Posterior cingulate gyrus (tissue), 11 donors: ENCODE measurements at regions not wholly inside any gene's neighbourhood (a gene's known extent, or its start where the extent isn't known, plus 50 kb on each side); places are given as distances from the start of the nearest gene placed in this dataset.
"Not testable (repeated sequence)": the region's sequence is repeated elsewhere in the genome, so short reads cannot be mapped to it uniquely, and the experiment has no call there.

Experiments used
- DNase-seq, 10 donors: peaks; one replicate each; pipeline versions ENCODE4 v3.0.0 to v3.0.0-alpha.2; 2020 to 2021; ENCODE audit warnings: mixed read lengths in 3 of 10
- intact Hi-C: fragments of 100-400 bp; cut with DNase I; formaldehyde crosslinking; loops from one replicate; pipeline ENCODE4 v1.15.1; 2023

GRCh38 chr1:21385022-21385421, 54.9 kb upstream of the NBPF3 start:
- intact Hi-C loops = no loop called here
- no peak for DNase-seq

DNA sequence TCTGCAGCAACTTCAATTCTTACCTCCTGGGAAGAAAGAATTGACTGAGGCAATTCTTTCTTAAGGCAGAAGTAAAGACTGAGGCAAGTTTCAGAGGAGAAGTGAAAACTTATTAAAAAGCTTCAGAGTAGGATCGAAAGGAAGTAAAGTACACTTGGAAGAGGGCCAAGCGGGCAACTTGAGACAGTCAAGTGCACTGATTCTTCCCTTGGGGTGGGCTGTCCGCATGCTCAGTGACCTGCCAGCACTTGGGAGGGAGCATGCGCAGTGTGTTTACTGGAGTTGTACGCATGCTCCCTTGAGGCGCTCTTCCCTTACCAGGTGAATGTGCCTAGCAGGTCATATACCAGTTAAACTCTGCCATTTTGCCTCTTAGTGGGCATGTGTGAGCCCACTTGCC, 55.3 kb upstream of the NBPF3 start:
- no peak for DNase-seq
- intact Hi-C loops = no loop called here

DNA sequence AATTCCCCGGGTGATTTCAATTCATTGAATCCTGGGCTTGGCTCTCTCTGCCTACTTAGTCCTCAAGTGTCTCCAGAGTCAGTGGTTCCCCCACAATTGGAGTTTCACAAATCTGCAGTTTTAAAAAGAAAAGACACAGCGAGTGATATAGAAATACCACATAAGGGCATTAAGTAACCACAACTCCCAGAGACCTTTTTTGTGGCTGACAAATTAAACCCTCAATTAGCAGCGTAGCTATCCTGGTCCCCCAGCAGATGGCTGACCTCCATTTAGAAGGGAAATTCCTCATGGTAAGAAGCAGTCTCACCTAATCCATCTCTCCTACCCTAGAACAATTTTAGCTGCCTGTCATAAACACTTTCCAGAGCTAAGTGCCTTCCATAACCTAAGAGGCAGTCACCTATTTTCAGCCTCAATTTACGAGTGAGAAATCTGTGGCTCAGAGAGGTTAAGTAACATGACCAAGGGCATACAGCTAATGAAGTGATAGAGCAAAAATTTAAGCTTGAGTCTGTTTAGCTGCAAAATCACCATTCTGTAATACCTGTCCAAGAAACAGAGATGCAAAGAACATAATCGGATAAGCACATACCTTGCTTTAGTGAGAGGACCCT, 56.0 kb upstream of the NBPF3 start:
- intact Hi-C loops = no loop called here
- no peak for DNase-seq

GRCh38 chr1:21381354-21381753, 58.6 kb upstream of the NBPF3 start:
- intact Hi-C loops = no loop called here

DNA sequence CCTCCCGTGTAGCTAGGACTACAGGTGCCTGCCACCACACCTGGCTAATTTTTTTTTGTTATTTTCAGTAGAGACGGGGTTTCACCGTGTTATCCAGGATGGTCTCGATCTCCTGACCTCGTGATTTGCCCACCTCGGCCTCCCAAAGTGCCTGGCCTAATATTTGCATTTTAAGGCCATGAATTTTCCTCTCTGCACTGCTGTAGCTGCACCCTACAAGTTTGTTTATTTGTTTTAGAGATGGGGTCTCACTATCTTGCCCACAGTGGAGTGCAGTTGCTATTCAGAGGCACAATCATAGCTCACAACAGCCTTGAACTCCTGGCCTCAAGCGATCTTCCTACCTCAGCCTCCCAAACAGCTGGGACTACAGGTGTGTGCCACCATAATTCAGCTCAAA, 59.8 kb upstream of the NBPF3 start:
- intact Hi-C loops, DNase-seq: not testable (repeated sequence)

More at GRCh38 chr1:21381354-21381753, 58.6 kb upstream of the NBPF3 start:
- no peak for DNase-seq

- intact Hi-C loops = loop anchor here (10.0 kb wide), 1 partner anchor 585 kb away; no protein-coding TSS in a partner anchor
- DNase-seq = no peak
These were observed 60.4 kb upstream of the NBPF3 start for GRCh38 chr1:21379571-21379970.

DNA sequence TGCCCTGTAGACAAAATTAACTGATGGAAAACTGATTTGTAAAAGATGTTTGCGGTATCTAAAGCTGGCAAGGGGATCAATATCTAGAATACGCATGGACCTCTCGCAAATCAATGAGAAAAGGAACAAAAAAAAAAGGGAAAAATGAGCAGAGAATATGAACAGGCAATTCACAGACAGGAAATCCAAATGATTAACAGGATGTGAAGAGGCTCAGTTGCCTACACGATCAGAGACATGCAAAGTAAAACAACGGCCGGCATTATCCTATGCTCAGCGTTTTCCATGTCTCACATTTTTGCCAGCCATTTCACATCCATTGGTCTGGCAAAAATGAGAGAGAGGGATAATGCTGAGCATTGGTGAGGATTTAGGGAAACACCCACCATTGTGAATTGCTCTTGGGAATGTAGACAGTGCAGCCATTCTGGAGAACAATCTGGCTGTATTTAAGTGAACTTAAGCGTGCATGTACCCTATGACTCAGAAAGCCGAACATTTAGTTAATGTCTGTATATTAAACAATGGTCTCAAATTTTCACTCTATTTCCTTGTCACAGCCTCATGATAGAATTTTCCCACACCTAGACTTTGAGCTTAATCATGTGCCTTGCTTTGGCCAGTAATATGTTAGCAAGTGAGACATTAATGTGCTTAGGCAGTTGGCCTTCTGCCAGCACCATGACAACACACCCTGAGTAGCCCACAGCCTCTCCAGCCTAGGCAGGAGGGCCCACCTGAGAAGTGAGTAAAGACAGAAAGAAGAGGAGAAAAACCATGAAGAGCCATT, 61.0 kb upstream of the NBPF3 start:
- no peak for DNase-seq
- intact Hi-C loops = loop anchor here (10.0 kb wide), 1 partner anchor 586 kb away; no protein-coding TSS in a partner anchor

GRCh38 chr1:21372383-21372782, 67.6 kb upstream of the NBPF3 start:
- no peak for DNase-seq
- intact Hi-C loops = loop anchor here (10.0 kb wide), 1 partner anchor 592 kb away; no protein-coding TSS in a partner anchor

- no peak for DNase-seq
- intact Hi-C loops = loop anchor here (1.0 to 10.0 kb wide), 3 partner anchors 65 to 595 kb away; no protein-coding TSS in a partner anchor
These were observed 70.0 kb upstream of the NBPF3 start for GRCh38 chr1:21369905-21370304.

- intact Hi-C loops = loop anchor here (1.0 to 10.0 kb wide), 3 partner anchors 64 to 136 kb away; no protein-coding TSS in a partner anchor
- DNase-seq = peak; percentile 66 to 98 (median 84)
These were observed 71.2 kb upstream of the NBPF3 start for GRCh38 chr1:21368515-21369289.

DNA sequence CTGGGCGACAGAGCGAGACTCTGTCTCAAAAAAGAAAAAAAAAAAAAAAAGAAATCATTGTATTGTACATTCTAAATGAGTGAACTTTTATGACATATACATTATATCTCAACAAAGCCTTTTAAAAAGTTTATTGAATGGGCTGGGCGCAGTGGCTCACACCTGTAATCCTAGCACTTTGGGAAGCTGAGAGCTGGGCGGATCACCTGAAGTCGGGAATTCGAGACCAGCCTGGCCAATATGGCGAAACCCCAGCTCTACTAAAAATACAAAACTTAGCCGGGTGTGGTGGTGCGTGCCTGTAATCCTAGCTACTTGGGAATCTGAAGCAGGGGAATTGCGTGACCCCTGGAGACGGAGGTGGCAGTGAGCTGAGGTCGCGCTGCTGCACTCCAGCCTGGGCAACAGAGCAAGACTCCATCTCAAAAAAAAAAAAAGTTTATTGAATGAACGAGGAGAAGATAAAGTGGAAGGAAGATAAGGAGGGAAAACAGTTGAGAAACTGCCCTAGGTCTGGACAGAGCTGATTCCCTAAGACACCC, 71.9 kb upstream of the NBPF3 start:
- not testable (repeated sequence) for DNase-seq
- intact Hi-C loops = loop anchor here (1.0 to 10.0 kb wide), 3 partner anchors 63 to 136 kb away; no protein-coding TSS in a partner anchor

DNA sequence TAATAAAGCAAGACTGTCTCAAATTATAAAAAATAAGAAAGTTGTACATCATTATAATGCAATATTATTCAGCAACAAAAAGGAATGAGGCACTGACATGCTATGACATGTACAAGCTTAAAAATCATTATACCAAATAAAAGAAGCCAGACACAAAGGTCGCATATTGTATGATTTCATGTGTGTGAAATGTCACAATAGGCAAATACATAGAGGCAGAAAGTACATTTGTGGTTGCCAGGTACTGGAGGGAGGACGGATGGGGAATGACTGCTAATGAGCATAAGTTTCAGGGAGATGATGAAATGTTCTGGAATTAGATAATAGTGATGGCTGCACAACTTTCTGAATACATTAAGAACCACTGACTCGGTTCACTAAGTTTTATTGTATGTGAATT, 73.6 kb upstream of the NBPF3 start:
- intact Hi-C loops = loop anchor here (10.0 kb wide), 1 partner anchor 61 kb away; no protein-coding TSS in a partner anchor
- DNase-seq = no peak

DNA sequence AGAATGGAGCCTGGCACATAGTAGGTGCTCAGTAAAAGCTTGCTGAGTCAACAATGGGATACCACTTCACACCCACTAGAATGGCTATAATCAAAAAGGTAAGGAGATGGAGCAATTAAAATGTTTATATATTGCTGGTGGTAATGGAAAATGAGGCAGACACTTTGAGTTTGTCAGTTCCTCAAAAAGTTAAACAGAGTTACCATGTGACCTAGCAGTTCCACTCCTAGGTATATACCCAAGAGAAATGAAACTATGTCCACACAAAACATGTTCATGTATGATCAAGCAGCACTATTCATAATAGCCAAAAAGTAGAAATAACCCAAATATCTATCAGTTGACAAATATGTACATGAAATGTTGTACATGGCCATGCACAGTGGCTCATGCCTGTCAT, 74.8 kb upstream of the ECE1 start:
- intact Hi-C loops = loop anchor here (10.0 kb wide), 1 partner anchor 60 kb away; no protein-coding TSS in a partner anchor
- no peak for DNase-seq

GRCh38 chr1:21362096-21362495, 71.8 kb upstream of the ECE1 start:
- intact Hi-C loops = loop anchor here (10.0 kb wide), 1 partner anchor 57 kb away; no protein-coding TSS in a partner anchor
- DNase-seq = peak in 6 of 10 donors; percentile 35 to 91 (median 44)

GRCh38 chr1:21361506-21361905, 71.2 kb upstream of the ECE1 start:
- intact Hi-C loops = loop anchor here (10.0 kb wide), 1 partner anchor 57 kb away; no protein-coding TSS in a partner anchor

GRCh38 chr1:21357161-21357560, 66.9 kb upstream of the ECE1 start:
- DNase-seq = no peak
- intact Hi-C loops = no loop called here

More at GRCh38 chr1:21361506-21361905, 71.2 kb upstream of the ECE1 start:
- DNase-seq = peak in 1 of 10 donors; percentile 30

DNA sequence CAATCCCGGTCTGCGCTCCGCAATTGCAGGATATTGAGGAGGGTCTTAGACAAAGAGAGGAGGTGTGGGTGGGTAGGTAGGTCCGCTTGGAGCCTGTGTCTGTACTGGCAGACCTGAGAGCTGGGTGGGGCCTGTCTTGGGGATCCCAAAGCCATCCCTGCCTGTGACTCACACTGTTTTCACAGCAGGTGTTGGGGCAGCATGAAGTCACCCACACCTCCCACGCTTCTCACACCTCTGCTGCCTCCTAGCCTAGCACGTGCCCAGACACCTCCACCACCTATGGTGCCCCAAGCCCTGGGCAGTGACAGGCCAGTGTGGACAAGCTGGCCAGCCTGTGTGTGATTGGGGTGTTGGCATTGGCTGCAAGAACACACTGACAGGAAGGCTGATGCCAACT, 65.7 kb upstream of the ECE1 start:
- DNase-seq = peak in 2 of 10 donors; percentile 26 to 63
- intact Hi-C loops = no loop called here

DNA sequence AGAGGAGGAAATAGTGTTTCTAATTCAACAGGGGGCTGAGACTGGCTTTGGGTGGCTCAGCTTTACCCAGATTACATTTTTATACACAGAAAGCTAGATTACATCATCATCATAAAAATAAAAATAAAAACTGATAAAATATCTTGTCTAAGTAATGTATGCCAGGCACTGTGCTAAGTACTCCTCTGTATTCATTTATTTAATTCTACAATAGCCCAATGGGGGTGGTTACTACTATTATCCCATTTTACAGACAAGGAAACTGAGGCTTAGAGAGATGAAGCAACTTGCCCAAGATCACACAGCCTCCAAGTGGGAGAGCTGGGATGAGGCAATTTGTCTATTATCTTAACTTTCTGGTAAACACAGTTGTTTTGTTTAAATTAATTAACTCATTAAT, 62.3 kb upstream of the ECE1 start:
- intact Hi-C loops = no loop called here
- no peak for DNase-seq

GRCh38 chr1:21351901-21352300, 61.6 kb upstream of the ECE1 start:
- intact Hi-C loops = no loop called here

GRCh38 chr1:21350202-21350885, 60.1 kb upstream of the ECE1 start:
- intact Hi-C loops = no loop called here
- no peak for DNase-seq

More at GRCh38 chr1:21351901-21352300, 61.6 kb upstream of the ECE1 start:
- no peak for DNase-seq
